ENCODE measurements at regions not wholly inside any gene's neighbourhood (a gene's known extent, or its start where the extent isn't known, plus 50 kb on each side); places are given as distances from the start of the nearest gene placed in this dataset.

DNA sequence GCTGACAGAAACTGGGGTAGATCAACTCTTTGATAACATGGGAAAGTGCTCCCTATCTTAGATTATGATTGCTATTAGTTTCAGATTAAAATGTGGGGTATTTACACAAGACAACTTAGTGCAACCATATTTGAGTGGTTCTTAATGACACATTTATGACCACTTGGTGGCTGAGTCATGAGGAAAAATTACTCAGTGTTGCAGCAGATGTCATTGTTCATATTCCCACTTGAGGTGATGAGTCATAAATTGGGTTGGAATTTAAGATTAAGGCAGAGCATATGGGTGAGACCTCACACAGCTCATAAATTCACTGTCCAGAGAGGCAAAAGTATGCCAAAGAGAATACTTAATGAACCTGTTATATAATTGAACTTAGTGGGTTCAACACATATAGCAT, 408.3 kb downstream of the DMRT2 start:
- TF ChIP-seq POLR2A (IDR thresholded peaks at IDR 0.05), result no peak
- TF ChIP-seq, protein P1, sequence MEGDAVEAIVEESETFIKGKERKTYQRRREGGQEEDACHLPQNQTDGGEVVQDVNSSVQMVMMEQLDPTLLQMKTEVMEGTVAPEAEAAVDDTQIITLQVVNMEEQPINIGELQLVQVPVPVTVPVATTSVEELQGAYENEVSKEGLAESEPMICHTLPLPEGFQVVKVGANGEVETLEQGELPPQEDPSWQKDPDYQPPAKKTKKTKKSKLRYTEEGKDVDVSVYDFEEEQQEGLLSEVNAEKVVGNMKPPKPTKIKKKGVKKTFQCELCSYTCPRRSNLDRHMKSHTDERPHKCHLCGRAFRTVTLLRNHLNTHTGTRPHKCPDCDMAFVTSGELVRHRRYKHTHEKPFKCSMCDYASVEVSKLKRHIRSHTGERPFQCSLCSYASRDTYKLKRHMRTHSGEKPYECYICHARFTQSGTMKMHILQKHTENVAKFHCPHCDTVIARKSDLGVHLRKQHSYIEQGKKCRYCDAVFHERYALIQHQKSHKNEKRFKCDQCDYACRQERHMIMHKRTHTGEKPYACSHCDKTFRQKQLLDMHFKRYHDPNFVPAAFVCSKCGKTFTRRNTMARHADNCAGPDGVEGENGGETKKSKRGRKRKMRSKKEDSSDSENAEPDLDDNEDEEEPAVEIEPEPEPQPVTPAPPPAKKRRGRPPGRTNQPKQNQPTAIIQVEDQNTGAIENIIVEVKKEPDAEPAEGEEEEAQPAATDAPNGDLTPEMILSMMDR (IDR thresholded peaks at IDR 0.05), result no peak

Data from testis (tissue), 2 donors.